GM21381 (cell line): ENCODE measurements at regions not wholly inside any gene's neighbourhood (a gene's known extent, or its start where the extent isn't known, plus 50 kb on each side); places are given as distances from the start of the nearest gene placed in this dataset.
A peak's percentile ranks its signal among the peaks of the same experiment; 100 is the strongest.
"Not testable (repeated sequence)": the region's sequence is repeated elsewhere in the genome, so short reads cannot be mapped to it uniquely, and the experiment has no call there.

Source experiments
- ATAC-seq: cut with Tn5 transposase; IDR thresholded peaks from one replicate; pipeline ENCODE4 v1.9.1; 2021; ENCODE audit warnings: mild to moderate bottlenecking, moderate library complexity; ENCODE audit not compliant: unreplicated experiment

GRCh38 chr7:24392774-24393173, 108.8 kb downstream of the NPY start:
- ATAC-seq = no peak

GRCh38 chr7:24395512-24395911, 111.5 kb downstream of the NPY start:
- ATAC-seq = no peak

GRCh38 chr7:24396387-24396786, 112.4 kb downstream of the NPY start:
- ATAC-seq = not testable (repeated sequence)

GRCh38 chr7:24401628-24402593, 117.9 kb downstream of the NPY start:
- peak; percentile 57 for ATAC-seq

GRCh38 chr7:24402655-24403054, 118.7 kb downstream of the NPY start:
- ATAC-seq = no peak

GRCh38 chr7:24403557-24403956, 119.6 kb downstream of the NPY start:
- ATAC-seq = no peak

- no peak for ATAC-seq
Observed at GRCh38 chr7:24404315-24404714, 120.3 kb downstream of the NPY start.

GRCh38 chr7:24405002-24405401, 121.0 kb downstream of the NPY start:
- ATAC-seq = no peak

- no peak for ATAC-seq
Observed at GRCh38 chr7:24406053-24406788, 122.2 kb downstream of the NPY start.

- ATAC-seq = no peak
Observed at GRCh38 chr7:24406789-24407299, 122.9 kb downstream of the NPY start.

GRCh38 chr7:24407965-24408364, 124.0 kb downstream of the NPY start:
- no peak for ATAC-seq

- no peak for ATAC-seq
Observed at GRCh38 chr7:24408798-24409430, 124.9 kb downstream of the NPY start.

GRCh38 chr7:24409431-24410024, 125.5 kb downstream of the NPY start:
- no peak for ATAC-seq

GRCh38 chr7:24411226-24411625, 127.2 kb downstream of the NPY start:
- no peak for ATAC-seq

GRCh38 chr7:24417526-24418120, 133.6 kb downstream of the NPY start:
- ATAC-seq = no peak

GRCh38 chr7:24419077-24419476, 135.1 kb downstream of the NPY start:
- no peak for ATAC-seq

- no peak for ATAC-seq
Observed at GRCh38 chr7:24419511-24419910, 135.5 kb downstream of the NPY start.

- ATAC-seq = no peak
Observed at GRCh38 chr7:24422441-24423010, 138.5 kb downstream of the NPY start.

- ATAC-seq = no peak
Observed at GRCh38 chr7:24425664-24426063, 141.7 kb downstream of the NPY start.

GRCh38 chr7:24427048-24427447, 143.1 kb downstream of the NPY start:
- ATAC-seq = no peak
